AG10803 (cell line): ENCODE measurements at regions not wholly inside any gene's neighbourhood (a gene's known extent, or its start where the extent isn't known, plus 50 kb on each side); places are given as distances from the start of the nearest gene placed in this dataset.

ENCODE experiments used
- DNase-seq: peaks from one replicate; pipeline ENCODE4 v3.0.0; 2010; ENCODE audit warnings: low read depth
- H3K4me3 ChIP-seq: 2 replicates; pipeline ENCODE4 v1.5.1; 2011; ENCODE audit warnings: mild to moderate bottlenecking, low read length, control low read depth
- CTCF ChIP-seq: conservative IDR thresholded peaks from 2 replicates; pipeline ENCODE4 v1.5.1; 2011; ENCODE audit warnings: mild to moderate bottlenecking, low read length, control low read depth, inconsistent platforms

GRCh38 chr5:118565335-118565971 lies 422.9 kb downstream of the DTWD2 start:
- no peak overlapping the region for H3K4me3 ChIP-seq
- DNase-seq = no peak
- TF ChIP-seq CTCF = no peak

GRCh38 chr5:118561971-118562370 lies 426.4 kb downstream of the DTWD2 start:
- H3K4me3 ChIP-seq = no peak overlapping the region
- no peak for TF ChIP-seq CTCF
- no peak for DNase-seq

- TF ChIP-seq CTCF = no peak
- DNase-seq = no peak
- no peak overlapping the region for H3K4me3 ChIP-seq
Measured at GRCh38 chr5:118561235-118561634, 427.1 kb downstream of the DTWD2 start.

DNA sequence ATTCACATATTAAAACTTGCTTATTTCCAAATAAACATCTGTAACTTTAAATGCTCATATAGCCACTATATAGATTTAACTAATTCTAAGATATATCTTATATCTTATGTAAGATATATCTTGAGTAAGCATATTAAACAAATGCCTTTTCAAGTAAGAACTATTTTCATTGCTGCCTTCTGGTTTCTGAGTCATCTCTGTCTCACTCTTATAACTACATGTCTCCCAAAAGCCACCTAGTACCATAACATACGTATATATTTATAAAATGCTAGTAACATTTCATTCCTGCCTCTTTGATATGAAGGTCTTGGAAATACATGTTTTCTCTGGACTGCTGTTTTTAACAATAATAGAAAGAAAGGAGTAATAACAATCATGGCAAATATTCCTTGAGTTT lies 429.5 kb downstream of the DTWD2 start:
- peak; percentile 20 for DNase-seq
- no peak for TF ChIP-seq CTCF
- H3K4me3 ChIP-seq = no peak overlapping the region

DNA sequence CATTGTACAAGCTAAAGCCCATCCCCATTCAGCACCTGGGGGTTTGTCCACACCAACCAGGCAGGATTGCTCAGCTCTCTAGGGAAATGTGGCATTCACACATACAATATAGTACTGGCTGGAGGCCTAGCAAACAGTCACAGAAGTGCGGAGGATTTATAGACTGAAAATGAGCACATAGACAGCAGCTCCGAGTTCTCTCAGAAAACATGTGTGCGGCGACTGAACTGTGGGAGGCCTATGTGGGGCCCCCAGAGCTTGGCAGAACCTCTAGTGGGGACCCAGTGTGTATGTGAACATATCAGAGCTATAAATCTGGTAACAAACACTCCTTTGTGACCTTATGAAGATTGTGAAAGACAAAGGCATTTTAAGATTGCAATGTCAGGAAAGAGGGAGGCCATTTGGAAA lies 431.1 kb downstream of the DTWD2 start:
- H3K4me3 ChIP-seq = no peak overlapping the region
- TF ChIP-seq CTCF = no peak
- DNase-seq = peak; percentile 86

DNA sequence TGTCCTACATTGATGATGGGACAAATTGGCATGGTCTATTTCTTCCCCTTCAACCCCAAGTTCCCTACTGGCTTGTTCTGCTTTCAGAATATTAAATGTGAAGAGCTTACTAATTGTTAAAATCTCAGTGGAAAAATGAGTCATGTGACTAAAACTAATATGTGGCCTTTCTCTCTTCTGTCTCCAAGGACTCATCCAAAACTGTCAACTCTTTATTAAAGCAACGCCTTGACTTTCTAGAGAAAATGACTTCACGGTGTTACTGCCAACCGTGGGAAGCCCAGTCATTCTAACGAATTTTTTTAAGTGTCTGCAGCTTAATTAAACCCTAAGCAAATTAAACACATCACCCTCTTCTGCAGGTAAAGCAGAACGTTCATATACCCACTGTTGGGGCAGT lies 431.6 kb downstream of the DTWD2 start:
- DNase-seq = no peak
- no peak overlapping the region for H3K4me3 ChIP-seq
- TF ChIP-seq CTCF = no peak

- H3K4me3 ChIP-seq = no peak overlapping the region
- no peak for DNase-seq
- no peak for TF ChIP-seq CTCF
Measured at GRCh38 chr5:118555727-118556126, 432.6 kb downstream of the DTWD2 start.
